ENCODE measurements at regions not wholly inside any gene's neighbourhood (a gene's known extent, or its start where the extent isn't known, plus 50 kb on each side); places are given as distances from the start of the nearest gene placed in this dataset.
"Not testable (repeated sequence)": the region's sequence is repeated elsewhere in the genome, so short reads cannot be mapped to it uniquely, and the experiment has no call there.

GRCh38 chr6:150517175-150517574 lies 82.5 kb upstream of the PLEKHG1 start:
- TF ChIP-seq EZH2 (IDR thresholded peaks at IDR 0.05; ENCODE audit: low read length, missing control alignments) (no peak), CTCF (conservative IDR thresholded peaks at IDR 0.05 in 1 of 2, IDR thresholded peaks at IDR 0.05 in 1 of 2; ENCODE audit: low read depth in 1 of 2, low read length in 2 of 2) (no peak)
- Histone ChIP-seq H3K4me1 (ENCODE audit: control insufficient read depth, extremely low read depth, insufficient read depth, low read length) (no peaks in the 10 kb centered on the region), H3K27ac (ENCODE audit: insufficient read depth, low read length) (no peak overlapping the region)

DNA sequence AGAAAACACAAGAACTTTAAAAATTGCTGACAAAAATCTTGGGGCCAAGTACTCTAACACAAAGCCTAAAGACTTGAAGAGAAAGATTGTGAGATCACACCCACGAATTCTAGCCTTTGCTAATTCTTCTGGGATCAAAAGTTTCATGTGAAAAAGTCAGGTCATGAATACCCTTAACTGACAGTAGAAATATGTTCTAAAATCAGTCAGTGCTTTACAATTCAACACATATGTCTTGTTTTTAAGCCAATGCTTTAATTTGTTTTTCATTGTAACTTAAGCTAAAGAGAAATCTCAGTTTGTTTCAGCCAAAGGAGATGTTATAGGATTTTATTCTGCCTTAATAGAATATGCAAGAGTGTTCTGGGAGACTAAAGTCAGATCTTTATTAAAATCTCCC lies 78.2 kb upstream of the PLEKHG1 start:
- no peak overlapping the region for H2AFZ ChIP-seq (ENCODE audit: low read length)
- H3K9ac ChIP-seq (ENCODE audit: insufficient read depth, low read length) = no peak overlapping the region
- H3K27me3 ChIP-seq (ENCODE audit: control insufficient read depth, insufficient read depth, low read length) = no peaks in the 10 kb centered on the region
- no peak overlapping the region for H3K4me2 ChIP-seq (ENCODE audit: extremely low read depth, insufficient read depth, low read length)
- H3K4me1 ChIP-seq (ENCODE audit: control insufficient read depth, extremely low read depth, insufficient read depth, low read length) = no peaks in the 10 kb centered on the region
- no peaks in the 10 kb centered on the region for H3K9me3 ChIP-seq (ENCODE audit: control insufficient read depth, insufficient read depth, low read depth, low read length)
- H4K20me1 ChIP-seq (ENCODE audit: control insufficient read depth, extremely low read depth, insufficient read depth, low read length) = no peaks in the 10 kb centered on the region
- no peaks in the 10 kb centered on the region for H3K79me2 ChIP-seq (ENCODE audit: control insufficient read depth, insufficient read depth, low read length)
- no peak overlapping the region for H3K4me3 ChIP-seq (replicated peaks in 1 of 4; ENCODE audit: control extremely low read depth in 1 of 4, insufficient read depth in 1 of 4, low read depth in 3 of 4, low read length in 4 of 4)
- no peak for DNase-seq (ENCODE audit: low read depth in 2 of 2)
- no peak for TF ChIP-seq EZH2 (IDR thresholded peaks at IDR 0.05; ENCODE audit: low read length, missing control alignments)
- no peak for TF ChIP-seq CTCF (conservative IDR thresholded peaks at IDR 0.05 in 1 of 2, IDR thresholded peaks at IDR 0.05 in 1 of 2; ENCODE audit: low read depth in 1 of 2, low read length in 2 of 2)
- no peaks in the 10 kb centered on the region for H3K36me3 ChIP-seq (ENCODE audit: control insufficient read depth, insufficient read depth, low read length)
- H3K27ac ChIP-seq (ENCODE audit: insufficient read depth, low read length) = no peak overlapping the region

More at GRCh38 chr6:150517175-150517574, 82.5 kb upstream of the PLEKHG1 start:
- DNase-seq (ENCODE audit: low read depth in 2 of 2) = peak in 1 of 2 donors; percentile 7
- H3K9ac ChIP-seq (ENCODE audit: insufficient read depth, low read length) = no peak overlapping the region
- H3K79me2 ChIP-seq (ENCODE audit: control insufficient read depth, insufficient read depth, low read length) = no peaks in the 10 kb centered on the region
- no peaks in the 10 kb centered on the region for H4K20me1 ChIP-seq (ENCODE audit: control insufficient read depth, extremely low read depth, insufficient read depth, low read length)
- H3K27me3 ChIP-seq (ENCODE audit: control insufficient read depth, insufficient read depth, low read length) = no peaks in the 10 kb centered on the region
- no peak overlapping the region for H3K4me3 ChIP-seq (replicated peaks in 1 of 4; ENCODE audit: control extremely low read depth in 1 of 4, insufficient read depth in 1 of 4, low read depth in 3 of 4, low read length in 4 of 4)
- H3K9me3 ChIP-seq (ENCODE audit: control insufficient read depth, insufficient read depth, low read depth, low read length) = no peaks in the 10 kb centered on the region
- no peak overlapping the region for H2AFZ ChIP-seq (ENCODE audit: low read length)
- H3K4me2 ChIP-seq (ENCODE audit: extremely low read depth, insufficient read depth, low read length) = no peak overlapping the region
- H3K36me3 ChIP-seq (ENCODE audit: control insufficient read depth, insufficient read depth, low read length) = no peaks in the 10 kb centered on the region

DNA sequence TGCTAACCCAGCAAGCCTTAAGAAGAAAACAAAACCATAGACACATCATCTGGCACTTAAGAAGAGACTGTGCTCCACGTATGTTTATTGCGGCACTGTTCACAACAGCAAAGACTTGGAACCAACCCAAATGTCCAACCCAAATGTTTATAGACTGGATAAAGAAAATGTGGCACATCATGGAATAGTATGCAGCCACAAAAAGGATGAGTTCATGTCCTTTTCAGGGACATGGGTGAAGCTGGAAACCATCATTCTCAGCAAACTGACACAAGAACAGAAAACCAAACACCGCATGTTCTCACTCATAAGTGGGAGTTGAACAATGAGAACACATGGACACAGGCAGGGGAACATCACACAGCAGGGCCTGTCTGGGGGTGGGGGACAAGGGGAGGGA lies 76.5 kb upstream of the PLEKHG1 start:
- not testable (repeated sequence) for H3K27ac ChIP-seq (ENCODE audit: insufficient read depth, low read length); H3K4me3 ChIP-seq (replicated peaks in 1 of 4; ENCODE audit: control extremely low read depth in 1 of 4, insufficient read depth in 1 of 4, low read depth in 3 of 4, low read length in 4 of 4); H3K27me3 ChIP-seq (ENCODE audit: control insufficient read depth, insufficient read depth, low read length); H3K4me1 ChIP-seq (ENCODE audit: control insufficient read depth, extremely low read depth, insufficient read depth, low read length); H2AFZ ChIP-seq (ENCODE audit: low read length); H3K9ac ChIP-seq (ENCODE audit: insufficient read depth, low read length); H3K9me3 ChIP-seq (ENCODE audit: control insufficient read depth, insufficient read depth, low read depth, low read length); H3K4me2 ChIP-seq (ENCODE audit: extremely low read depth, insufficient read depth, low read length); DNase-seq (ENCODE audit: low read depth in 2 of 2); H4K20me1 ChIP-seq (ENCODE audit: control insufficient read depth, extremely low read depth, insufficient read depth, low read length); H3K36me3 ChIP-seq (ENCODE audit: control insufficient read depth, insufficient read depth, low read length); H3K79me2 ChIP-seq (ENCODE audit: control insufficient read depth, insufficient read depth, low read length)
